H1 (cell line): ENCODE measurements at regions not wholly inside any gene's neighbourhood (a gene's known extent, or its start where the extent isn't known, plus 50 kb on each side); places are given as distances from the start of the nearest gene placed in this dataset.

ENCODE experiments used
- CHD2 ChIP-seq: IDR thresholded peaks from 2 replicates; pipeline ENCODE4 v1.6.1; 2012; ENCODE audit warnings: low read length, improper control_type of control experiment
- FOSL1 ChIP-seq: IDR thresholded peaks from 2 replicates; pipeline ENCODE4 v1.6.1; 2011; ENCODE audit warnings: mild to moderate bottlenecking, low read depth, low read length, moderate library complexity; ENCODE audit not compliant: insufficient read depth
- HDAC2 ChIP-seq, 2 experiments: fragments of 300-600 bp in 1 of 2; sonication (generic) in 1 of 2; IDR thresholded peaks; 2 replicates each; pipeline ENCODE4 v1.6.1; 2011 to 2012; ENCODE audit warnings: low read depth in 2 of 2, low read length in 2 of 2, mild to moderate bottlenecking in 2 of 2, moderate library complexity in 2 of 2, borderline replicate concordance in 1 of 2, inconsistent platforms in 1 of 2
- SRF ChIP-seq: IDR thresholded peaks from 2 replicates; pipeline ENCODE4 v1.6.1; 2011; ENCODE audit warnings: mild to moderate bottlenecking, low read depth, low read length, moderate library complexity
- TF ChIP-seq, protein P1 (sequence below): IDR thresholded peaks from 2 replicates; pipeline ENCODE4 v1.6.1; 2012; ENCODE audit warnings: inconsistent platforms

DNA sequence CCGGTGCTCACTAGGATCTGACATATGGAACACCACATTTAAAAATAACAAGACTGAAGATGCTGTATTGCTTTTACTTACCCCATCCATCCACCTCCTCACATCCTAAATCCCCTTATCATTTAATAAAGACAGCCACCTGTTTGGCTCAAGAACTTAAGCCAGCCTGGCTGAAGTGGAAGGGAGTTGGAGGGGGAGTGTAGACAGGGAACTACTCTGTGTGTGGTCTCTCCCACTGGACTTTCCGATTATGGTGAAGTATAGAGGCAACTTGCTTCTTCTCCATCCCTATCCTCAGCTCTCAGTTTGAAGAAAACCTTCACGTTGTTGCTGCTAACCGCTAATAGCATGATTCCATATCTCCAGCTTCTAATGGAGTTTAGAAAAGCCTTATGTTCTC lies 313.4 kb downstream of the CDH11 start:
- no peak for TF ChIP-seq SRF
- no peak for TF ChIP-seq HDAC2 (IDR thresholded peaks at IDR 0.05; ENCODE audit: borderline replicate concordance in 1 of 2, low read depth in 2 of 2, low read length in 2 of 2)
- TF ChIP-seq, protein P1, sequence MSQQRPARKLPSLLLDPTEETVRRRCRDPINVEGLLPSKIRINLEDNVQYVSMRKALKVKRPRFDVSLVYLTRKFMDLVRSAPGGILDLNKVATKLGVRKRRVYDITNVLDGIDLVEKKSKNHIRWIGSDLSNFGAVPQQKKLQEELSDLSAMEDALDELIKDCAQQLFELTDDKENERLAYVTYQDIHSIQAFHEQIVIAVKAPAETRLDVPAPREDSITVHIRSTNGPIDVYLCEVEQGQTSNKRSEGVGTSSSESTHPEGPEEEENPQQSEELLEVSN, result no peak
- no peak for TF ChIP-seq CHD2
- no peak for TF ChIP-seq FOSL1
